Stimulated activated CD4-positive, alpha-beta T cell treated with anti-CD3 and anti-CD28 coated beads, Interleukin-4, amount 100 ng/mL, for 24 hours (primary cell): ENCODE measurements at regions not wholly inside any gene's neighbourhood (a gene's known extent, or its start where the extent isn't known, plus 50 kb on each side); places are given as distances from the start of the nearest gene placed in this dataset.

ENCODE experiments used
- DNase-seq: peaks from one replicate; pipeline ENCODE4 v3.0.0-alpha.2; 2020

- DNase-seq: no peak
Observed at GRCh38 chr2:239608723-239609122, 207.9 kb upstream of the HDAC4 start.

DNA sequence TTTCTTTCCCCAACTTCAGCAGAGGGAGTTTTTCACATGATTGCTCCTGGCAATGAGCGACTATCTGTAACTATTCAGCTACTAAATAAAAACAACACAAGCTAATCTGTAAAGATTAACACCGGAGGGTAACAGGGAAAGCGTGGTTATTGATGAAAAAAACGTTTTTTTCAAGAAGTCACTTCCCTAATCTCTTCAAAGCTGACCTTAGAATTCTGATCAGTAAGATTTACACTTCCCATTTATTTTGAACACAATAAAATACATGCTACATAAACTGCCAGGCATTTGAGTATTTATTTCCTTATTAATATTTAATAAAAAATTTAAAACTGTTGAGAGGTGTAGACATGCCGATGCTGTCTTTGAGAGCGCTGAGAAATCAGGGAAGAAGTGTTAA is 207.4 kb upstream of the HDAC4 start:
- DNase-seq: no peak

DNA sequence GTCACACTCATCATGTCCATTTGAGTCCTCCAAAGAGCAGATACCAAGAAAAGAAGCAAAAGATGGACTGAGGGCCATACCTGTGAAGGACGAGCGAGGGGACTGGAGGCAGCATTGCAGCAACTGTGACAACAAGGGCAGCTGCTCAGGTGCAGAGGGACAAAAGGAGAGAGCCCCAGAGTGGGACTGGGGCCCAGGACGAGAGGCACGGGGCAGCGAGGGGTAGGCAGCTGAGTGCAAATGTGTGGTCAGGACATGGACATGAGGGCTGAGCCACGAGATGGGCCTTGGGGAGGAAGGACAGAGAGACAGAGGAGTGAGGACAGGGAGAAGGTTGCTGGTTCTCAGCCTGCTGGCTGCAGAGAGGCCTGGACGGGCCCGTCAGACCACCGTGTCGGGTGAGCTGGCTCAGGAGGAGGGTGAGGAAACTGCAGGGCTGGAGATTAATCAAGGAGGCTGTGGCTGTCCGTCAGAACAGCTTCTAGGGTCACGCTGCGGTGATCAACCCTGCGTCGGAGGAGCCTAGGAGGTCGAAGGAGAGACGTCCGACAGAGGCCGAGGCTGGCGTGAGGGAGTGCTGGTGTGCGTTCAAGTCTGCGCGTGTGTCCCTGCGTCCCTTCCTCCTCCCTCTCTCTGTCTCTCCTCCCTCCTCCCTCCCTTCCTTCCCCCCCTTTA is 206.8 kb upstream of the HDAC4 start:
- no peak for DNase-seq

DNA sequence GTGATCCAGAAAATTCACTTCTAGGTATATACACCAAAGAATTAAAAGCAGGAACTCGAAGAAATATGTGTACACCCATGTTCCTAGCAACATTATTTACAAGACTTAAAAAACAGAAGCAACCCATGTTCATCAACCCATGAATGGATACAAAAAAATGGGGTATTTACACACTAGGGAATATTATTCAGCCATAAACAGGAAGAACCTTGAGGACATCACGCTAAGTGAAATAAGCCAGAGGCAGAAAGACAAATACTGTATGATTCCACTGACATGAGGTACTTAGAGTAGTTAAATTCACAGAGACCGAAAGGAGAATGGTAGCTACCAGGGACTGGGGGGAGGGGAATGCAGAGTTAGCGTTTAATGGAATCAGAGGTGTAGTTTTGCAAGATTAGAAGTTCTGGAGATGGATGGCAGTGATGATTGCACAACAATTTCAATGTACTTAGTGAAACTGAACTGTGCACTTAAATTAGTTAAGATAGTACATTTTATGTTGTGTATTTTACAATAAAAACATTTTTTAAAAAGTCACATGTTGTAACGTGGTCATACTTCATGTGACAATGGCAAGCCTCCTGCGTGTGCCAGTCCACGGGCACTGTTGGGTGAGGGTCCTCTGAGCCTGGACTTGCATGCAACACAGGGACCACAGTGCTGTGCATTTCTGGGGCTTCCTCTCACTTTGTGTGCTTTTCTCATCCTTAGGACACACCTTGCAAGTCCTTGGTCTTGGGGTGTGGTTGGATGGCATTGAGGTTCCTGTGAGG is 206.1 kb upstream of the HDAC4 start:
- no peak for DNase-seq

- DNase-seq: no peak
Observed at GRCh38 chr2:239605976-239606375, 205.2 kb upstream of the HDAC4 start.

DNA sequence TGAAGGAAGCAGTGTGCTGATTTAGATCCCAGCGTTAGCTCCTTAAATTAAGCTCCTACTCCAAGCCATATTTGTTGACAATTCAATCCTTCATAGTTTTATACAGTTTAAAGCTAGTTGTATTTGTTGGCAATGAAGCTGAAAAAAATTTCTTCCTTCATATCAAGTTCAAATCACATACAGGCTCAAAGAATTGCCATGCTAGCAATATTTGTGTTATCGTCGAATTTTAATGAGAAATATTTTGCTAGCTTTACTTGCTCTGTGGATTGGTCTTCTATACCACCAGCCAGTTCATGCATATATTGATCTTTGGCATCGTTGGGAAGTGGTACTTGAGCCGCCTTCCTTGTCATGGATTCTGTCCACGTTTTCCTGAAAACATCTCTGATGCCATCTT is 204.6 kb upstream of the HDAC4 start:
- DNase-seq: no peak

DNA sequence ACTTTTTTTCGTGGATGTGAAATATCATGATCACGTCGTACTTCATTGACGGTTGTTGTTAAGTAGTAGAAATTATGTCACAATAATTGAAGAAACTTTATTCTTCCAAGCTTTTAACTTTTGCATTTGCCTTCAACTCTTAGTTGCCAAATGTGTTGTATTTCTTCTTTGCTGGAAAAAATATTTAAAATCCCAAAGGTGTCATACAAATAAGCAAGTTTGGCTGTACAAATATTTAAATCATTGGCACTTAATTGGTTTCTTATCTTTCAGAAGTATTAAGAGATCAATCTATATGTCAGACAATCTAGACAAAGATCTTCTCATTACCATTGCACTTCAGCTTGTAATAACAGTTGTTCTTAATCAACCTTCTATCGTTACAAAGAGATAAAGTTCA is 204.0 kb upstream of the HDAC4 start:
- DNase-seq: no peak

DNA sequence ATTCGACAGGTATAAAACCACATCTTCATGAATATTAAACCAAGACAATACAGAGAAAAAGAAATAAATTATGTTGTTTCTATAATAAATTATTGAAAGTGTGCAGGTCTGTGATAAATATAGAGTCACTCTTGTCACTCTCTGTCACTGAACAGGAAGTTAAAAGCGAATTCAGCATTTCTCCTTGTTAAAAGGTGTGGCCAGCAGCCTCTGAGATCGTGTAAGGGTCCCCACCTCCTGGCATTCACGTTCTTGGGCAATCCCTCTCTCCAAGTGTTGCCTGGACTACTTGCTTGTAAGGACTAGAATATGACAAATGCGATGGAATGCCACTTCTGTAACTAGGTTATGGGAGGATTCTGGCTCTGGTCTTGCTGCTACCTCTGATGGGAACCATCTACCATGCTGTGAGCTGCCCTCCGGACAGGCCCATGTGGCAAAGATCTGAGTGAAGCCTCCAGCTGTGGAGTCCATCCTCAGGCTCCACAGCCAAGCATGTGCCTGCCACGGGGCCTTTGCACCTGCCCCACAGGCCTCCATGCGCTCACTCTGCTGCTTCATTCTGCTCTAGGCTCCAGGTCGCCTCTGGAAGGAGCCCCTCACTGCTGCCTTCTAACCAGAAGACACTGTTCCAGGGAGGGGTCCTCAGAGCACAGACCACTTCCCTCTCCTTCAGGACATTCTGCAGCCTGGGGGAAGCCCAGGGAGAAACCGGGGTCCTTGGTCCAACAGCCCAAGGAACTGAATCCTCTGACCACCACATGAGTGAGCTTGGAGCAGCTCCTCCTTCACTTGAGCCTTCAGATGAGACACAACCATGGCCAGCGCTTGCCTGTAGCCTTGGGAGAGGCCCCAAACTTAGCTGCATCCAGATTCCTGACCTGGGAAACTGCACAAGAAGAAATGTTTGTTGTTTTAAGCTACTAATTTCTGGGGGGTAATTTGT is 202.9 kb upstream of the HDAC4 start:
- DNase-seq: no peak

GRCh38 chr2:239602290-239603282 is 201.8 kb upstream of the HDAC4 start:
- no peak for DNase-seq

- no peak for DNase-seq
Observed at GRCh38 chr2:239601880-239602279, 201.1 kb upstream of the HDAC4 start.

DNA sequence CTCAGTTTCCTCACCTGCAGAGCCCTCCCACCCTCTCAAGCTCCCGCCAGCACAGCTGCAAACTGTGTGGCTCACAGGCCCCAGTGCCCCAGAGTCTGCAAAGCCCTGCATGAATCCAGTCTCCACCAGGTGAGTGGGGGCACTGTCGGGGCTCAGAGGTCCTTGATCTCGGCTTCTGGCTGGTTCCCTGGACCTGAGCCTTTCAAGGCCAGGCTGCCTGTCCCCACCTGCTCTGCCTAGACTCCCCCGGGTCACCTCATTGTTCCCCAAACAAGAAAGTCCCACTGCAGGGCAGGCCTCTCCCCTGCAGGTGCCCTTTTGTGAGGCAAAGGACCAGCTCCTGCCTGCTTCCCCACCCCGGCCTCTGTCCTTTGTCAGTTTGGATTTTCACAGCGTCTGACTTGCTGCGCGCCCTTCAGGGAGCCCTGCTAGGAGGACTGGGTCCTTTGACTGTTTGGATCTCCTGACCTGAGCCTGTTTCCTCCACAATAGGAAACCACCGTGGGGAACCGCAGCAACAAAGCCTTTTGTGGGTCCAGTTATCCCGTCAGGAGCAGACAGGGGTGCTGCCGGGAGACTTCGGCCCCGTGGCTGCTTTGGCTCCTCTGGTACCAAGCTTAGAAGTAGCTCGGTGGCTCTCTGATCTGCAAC is 200.5 kb upstream of the HDAC4 start:
- DNase-seq: no peak

DNA sequence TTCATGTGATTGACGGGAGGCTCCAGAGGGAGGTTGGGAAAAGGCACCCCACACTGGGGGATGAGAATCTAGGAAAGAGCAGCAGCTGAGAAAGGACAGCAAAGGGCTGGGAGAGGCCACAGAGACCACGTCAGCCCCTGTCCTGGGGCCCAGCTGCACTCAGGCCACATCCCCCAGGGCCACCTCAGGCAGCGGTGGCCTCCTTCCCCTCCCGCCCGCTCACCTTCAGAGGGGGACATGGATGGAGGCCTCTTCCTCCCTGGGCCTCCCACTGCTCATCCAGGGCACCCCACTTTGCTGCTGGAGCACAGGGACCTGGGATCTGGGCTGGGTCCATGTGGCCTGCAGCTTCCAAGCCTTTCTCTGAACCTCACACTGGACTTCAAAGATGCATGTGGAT is 199.8 kb upstream of the HDAC4 start:
- DNase-seq: no peak

DNA sequence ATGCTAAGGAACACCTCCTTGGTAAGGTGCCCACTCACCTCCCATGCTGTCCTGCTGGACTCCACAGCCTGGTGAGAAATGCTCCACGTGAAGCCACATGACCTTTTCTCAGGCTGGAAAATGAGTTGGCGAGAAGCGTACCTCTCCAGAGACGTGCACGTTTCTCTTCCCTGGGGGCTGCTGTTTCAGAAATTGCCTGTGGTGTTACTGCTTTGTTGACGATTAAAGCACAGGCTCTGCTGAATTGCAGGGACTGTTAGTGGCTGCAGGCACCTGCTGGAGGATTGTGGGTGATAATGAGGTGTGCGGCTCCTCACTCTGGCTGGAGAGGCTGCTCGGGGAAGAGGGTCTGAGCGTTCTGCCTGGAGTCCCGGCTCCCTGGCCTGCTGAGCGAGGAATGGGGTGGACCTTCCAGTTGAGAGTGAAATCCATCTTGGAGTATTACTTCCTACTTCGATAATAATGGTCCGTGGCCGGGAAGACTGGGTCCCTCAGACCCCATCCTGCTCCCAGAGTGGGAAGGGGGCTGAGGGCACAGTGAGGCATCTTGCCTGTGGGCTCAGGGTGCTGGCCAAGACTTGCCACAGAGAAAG is 199.3 kb upstream of the HDAC4 start:
- DNase-seq: no peak

GRCh38 chr2:239599299-239599698 is 198.5 kb upstream of the HDAC4 start:
- no peak for DNase-seq

GRCh38 chr2:239598732-239599090 is 197.9 kb upstream of the HDAC4 start:
- DNase-seq: no peak

DNA sequence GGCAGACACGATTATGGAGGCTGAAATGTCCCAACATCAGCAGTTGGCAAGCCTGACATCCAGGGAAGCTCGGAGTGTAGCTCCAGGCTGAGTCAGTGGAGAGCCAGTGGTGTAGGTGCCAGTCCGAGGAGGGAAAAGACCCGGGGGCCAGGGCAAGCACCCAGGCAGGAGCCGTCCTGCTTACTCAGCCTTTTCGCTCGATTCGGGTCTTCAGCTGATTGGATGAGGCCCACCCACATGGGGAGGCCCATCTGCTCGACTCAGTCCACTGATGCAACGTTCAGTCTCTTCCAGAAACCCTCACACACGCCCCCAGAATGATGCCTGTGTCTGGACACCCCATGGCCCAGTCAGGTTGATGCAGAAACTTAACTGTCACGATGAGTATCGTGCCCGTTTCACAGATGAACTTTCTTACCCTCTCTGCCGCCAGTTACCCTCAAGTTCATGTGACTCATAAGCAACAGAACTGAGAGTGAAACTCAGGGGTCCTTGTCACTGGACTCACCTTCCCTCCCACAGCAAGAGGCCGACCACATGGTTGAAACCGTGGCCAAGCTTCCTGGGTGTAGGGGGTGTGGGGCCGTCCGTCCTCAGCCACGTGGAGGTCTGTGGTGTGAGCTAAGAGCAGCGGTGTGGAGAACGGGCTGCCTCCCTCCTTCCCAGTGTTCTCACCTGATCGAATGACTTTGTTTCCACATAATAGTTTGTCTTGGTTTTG is 197.4 kb upstream of the HDAC4 start:
- DNase-seq: no peak

- DNase-seq: no peak
Observed at GRCh38 chr2:239597216-239597615, 196.4 kb upstream of the HDAC4 start.

DNA sequence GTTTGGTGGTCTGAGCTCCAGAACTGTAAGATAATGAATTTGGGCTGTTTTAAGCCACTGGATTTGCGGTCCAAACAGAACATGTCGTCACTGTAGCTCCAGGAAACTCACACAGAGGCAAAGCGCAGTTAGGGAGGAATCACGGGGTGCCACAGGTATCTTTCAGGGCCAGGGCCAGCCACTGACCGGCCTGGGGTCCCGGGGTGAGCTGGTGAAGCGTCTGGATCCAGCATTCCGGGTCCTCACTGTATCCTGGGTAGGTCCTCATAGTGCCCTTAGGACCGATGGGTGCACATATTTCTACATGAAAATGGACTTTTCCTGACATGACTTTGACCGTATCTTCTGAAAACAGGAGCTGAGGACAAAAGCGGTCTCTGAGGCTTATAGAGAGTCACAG is 196.0 kb upstream of the HDAC4 start:
- DNase-seq: no peak

DNA sequence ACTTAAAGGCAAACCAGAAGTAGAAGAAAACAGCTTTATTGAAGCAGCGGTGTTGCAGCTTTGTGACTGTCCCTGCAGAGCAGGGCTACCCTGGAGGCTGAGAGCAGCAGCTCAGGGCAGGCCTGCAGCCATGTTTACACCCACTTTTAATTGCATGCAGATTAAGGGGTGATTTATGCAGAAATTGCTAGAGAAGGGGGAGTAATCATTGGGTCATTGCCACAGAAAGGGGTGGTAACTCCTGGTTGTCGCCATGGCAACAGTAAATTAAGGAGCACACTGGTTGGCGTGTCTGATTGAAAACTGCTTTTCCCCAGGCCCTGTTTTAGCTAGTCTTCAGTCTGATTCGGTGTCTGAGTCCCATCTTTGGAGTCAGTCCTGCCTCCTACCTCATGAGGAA is 195.4 kb upstream of the HDAC4 start:
- DNase-seq: no peak

- no peak for DNase-seq
Observed at GRCh38 chr2:239595726-239596125, 194.9 kb upstream of the HDAC4 start.
